ENCODE measurements at regions not wholly inside any gene's neighbourhood (a gene's known extent, or its start where the extent isn't known, plus 50 kb on each side); places are given as distances from the start of the nearest gene placed in this dataset.

GRCh38 chr10:52658112-52658511 is 114.5 kb downstream of the MBL2 start:
- TF ChIP-seq POLR2A (IDR thresholded peaks at IDR 0.05) (no peak), CTCF (IDR thresholded peaks at IDR 0.05) (no peak), EP300 (IDR thresholded peaks at IDR 0.05) (no peak), POLR2AphosphoS5 (IDR thresholded peaks at IDR 0.05) (no peak)
- Histone ChIP-seq H3K36me3 (no peaks in the 10 kb centered on the region), H3K4me1 (peaks cover under 1 to 4% (median 2%) of the 10 kb centered on the region in 4 donors), H3K9me3 (no peaks in the 10 kb centered on the region), H3K27ac (no peak overlapping the region), H3K27me3 (no peaks in the 10 kb centered on the region), H3K4me3 (no peak overlapping the region)
- WGBS, 2 donors, result 69 to 75% methylated on average over 3 of the region's 3 CpGs
- DNase-seq (no peak), ATAC-seq (ENCODE audit: low FRiP score in 2 of 2) (no peak)

- no peak for DNase-seq
- ATAC-seq (ENCODE audit: low FRiP score in 2 of 2), result no peak
- H3K4me1 ChIP-seq, result no peaks in the 10 kb centered on the region
- H3K36me3 ChIP-seq, result no peaks in the 10 kb centered on the region
- 33 to 41% methylated on average over 1 of the region's 1 CpG for WGBS, 2 donors
- no peak overlapping the region for H3K27ac ChIP-seq
- no peak for TF ChIP-seq POLR2A (IDR thresholded peaks at IDR 0.05)
- TF ChIP-seq CTCF (IDR thresholded peaks at IDR 0.05), result no peak
- TF ChIP-seq EP300 (IDR thresholded peaks at IDR 0.05), result no peak
- TF ChIP-seq POLR2AphosphoS5 (IDR thresholded peaks at IDR 0.05), result no peak
- no peak overlapping the region for H3K4me3 ChIP-seq
- H3K9me3 ChIP-seq, result no peaks in the 10 kb centered on the region
- no peaks in the 10 kb centered on the region for H3K27me3 ChIP-seq
Measured at GRCh38 chr10:52659085-52659484, 113.5 kb downstream of the MBL2 start.

- DNase-seq, result no peak
- Histone ChIP-seq H3K4me3 (no peak overlapping the region), H3K27me3 (no peaks in the 10 kb centered on the region), H3K4me1 (no peaks in the 10 kb centered on the region), H3K9me3 (peaks cover 3 to 15% (median 10%) of the 10 kb centered on the region in 4 donors), H3K27ac (no peak overlapping the region), H3K36me3 (no peaks in the 10 kb centered on the region)
- TF ChIP-seq EP300 (IDR thresholded peaks at IDR 0.05) (no peak), CTCF (IDR thresholded peaks at IDR 0.05) (no peak), POLR2AphosphoS5 (IDR thresholded peaks at IDR 0.05) (no peak), POLR2A (IDR thresholded peaks at IDR 0.05) (no peak)
- 47 to 68% methylated on average over 1 of the region's 1 CpG for WGBS, 2 donors
- no peak for ATAC-seq (ENCODE audit: low FRiP score in 2 of 2)
Measured at GRCh38 chr10:52662256-52662655, 110.3 kb downstream of the MBL2 start.

GRCh38 chr10:52663161-52663560 is 109.4 kb downstream of the MBL2 start:
- ATAC-seq (ENCODE audit: low FRiP score in 2 of 2) (no peak), DNase-seq (no peak)
- no peak overlapping the region for H3K4me3 ChIP-seq
- no peaks in the 10 kb centered on the region for H3K36me3 ChIP-seq
- TF ChIP-seq POLR2A (IDR thresholded peaks at IDR 0.05) (no peak), CTCF (IDR thresholded peaks at IDR 0.05) (no peak), POLR2AphosphoS5 (IDR thresholded peaks at IDR 0.05) (no peak)
- H3K27ac ChIP-seq, result no peak overlapping the region
- no peaks in the 10 kb centered on the region for H3K4me1 ChIP-seq
- H3K27me3 ChIP-seq, result no peaks in the 10 kb centered on the region
- 78 to 82% methylated on average over 3 of the region's 3 CpGs for WGBS, 2 donors
- peaks cover 3 to 17% (median 15%) of the 10 kb centered on the region in 4 donors for H3K9me3 ChIP-seq

- Histone ChIP-seq H3K4me1 (no peaks in the 10 kb centered on the region), H3K9me3 (peaks cover 3 to 18% (median 15%) of the 10 kb centered on the region in 4 donors), H3K4me3 (no peak overlapping the region), H3K27ac (no peak overlapping the region), H3K27me3 (no peaks in the 10 kb centered on the region), H3K36me3 (no peaks in the 10 kb centered on the region)
- DNase-seq (no peak), ATAC-seq (ENCODE audit: low FRiP score in 2 of 2) (no peak)
- 84 to 89% methylated on average over 3 of the region's 3 CpGs for WGBS, 2 donors
- TF ChIP-seq EP300 (IDR thresholded peaks at IDR 0.05) (no peak), CTCF (IDR thresholded peaks at IDR 0.05) (no peak), POLR2A (IDR thresholded peaks at IDR 0.05) (no peak), POLR2AphosphoS5 (IDR thresholded peaks at IDR 0.05) (no peak)
Measured at GRCh38 chr10:52664629-52665028, 108.0 kb downstream of the MBL2 start.

Data from upper lobe of left lung (tissue), 6 donors.